ENCODE measurements at regions not wholly inside any gene's neighbourhood (a gene's known extent, or its start where the extent isn't known, plus 50 kb on each side); places are given as distances from the start of the nearest gene placed in this dataset.

DNA sequence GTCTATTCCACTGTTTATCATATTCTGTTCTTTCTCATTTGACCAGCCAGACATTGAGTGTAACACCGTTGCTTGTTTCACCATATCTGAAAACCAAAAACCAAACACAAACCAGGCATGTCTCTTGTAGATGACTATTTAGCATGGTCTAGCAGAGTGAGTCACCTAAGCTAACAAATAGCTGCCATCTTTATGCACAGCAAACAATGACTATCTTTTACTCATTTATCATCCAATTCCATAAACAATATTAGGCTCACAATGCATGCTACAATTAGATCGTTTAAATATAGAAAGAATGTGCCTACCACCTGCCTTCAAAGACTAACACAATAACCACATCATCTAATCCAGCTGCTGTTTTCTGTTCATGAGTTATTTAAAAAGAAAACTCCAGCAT lies 495.4 kb downstream of the PCDH19 start:
- no peaks in the 10 kb centered on the region for H3K4me1 Mint-ChIP-seq (ENCODE audit: unreplicated experiment)

DNA sequence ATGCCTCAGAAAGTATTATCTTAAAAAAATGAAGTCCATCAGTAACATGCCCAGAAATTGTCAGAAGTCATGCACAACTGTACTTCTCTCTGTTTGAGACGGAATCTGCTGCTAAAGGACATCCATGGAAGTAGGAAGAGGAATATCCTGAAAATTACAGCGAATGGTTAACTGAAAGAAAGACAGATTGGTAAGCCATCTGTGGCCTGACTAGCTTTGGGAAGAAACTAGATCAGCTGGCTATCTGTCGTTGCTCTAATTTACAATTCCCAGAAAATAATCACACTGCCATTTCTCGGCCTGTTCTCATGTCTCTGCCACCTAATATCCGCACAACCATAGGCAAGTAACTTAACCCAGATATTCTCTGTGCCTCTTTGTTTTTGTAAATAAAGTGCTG lies 496.5 kb downstream of the PCDH19 start:
- Mint-ChIP-seq H3K27me3 (ENCODE audit: unreplicated experiment) (no peaks in the 10 kb centered on the region), H3K9me3 (ENCODE audit: unreplicated experiment) (no peaks in the 10 kb centered on the region), H3K27ac (ENCODE audit: unreplicated experiment) (no peak overlapping the region), H3K4me3 (ENCODE audit: unreplicated experiment) (no peak overlapping the region), H3K4me1 (ENCODE audit: unreplicated experiment) (no peaks in the 10 kb centered on the region), H3K36me3 (ENCODE audit: low read depth, unreplicated experiment) (no peaks in the 10 kb centered on the region)
- no peak for DNase-seq (ENCODE audit: low spot score)
- TF ChIP-seq, protein P1, sequence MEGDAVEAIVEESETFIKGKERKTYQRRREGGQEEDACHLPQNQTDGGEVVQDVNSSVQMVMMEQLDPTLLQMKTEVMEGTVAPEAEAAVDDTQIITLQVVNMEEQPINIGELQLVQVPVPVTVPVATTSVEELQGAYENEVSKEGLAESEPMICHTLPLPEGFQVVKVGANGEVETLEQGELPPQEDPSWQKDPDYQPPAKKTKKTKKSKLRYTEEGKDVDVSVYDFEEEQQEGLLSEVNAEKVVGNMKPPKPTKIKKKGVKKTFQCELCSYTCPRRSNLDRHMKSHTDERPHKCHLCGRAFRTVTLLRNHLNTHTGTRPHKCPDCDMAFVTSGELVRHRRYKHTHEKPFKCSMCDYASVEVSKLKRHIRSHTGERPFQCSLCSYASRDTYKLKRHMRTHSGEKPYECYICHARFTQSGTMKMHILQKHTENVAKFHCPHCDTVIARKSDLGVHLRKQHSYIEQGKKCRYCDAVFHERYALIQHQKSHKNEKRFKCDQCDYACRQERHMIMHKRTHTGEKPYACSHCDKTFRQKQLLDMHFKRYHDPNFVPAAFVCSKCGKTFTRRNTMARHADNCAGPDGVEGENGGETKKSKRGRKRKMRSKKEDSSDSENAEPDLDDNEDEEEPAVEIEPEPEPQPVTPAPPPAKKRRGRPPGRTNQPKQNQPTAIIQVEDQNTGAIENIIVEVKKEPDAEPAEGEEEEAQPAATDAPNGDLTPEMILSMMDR (IDR thresholded peaks at IDR 0.05; ENCODE audit: unreplicated experiment), result no peak

More for the DNA sequence above, 495.4 kb downstream of the PCDH19 start:
- H3K4me3 Mint-ChIP-seq (ENCODE audit: unreplicated experiment), result no peak overlapping the region
- H3K27ac Mint-ChIP-seq (ENCODE audit: unreplicated experiment), result no peak overlapping the region
- TF ChIP-seq, protein P1 (IDR thresholded peaks at IDR 0.05; ENCODE audit: unreplicated experiment), result no peak
- H3K27me3 Mint-ChIP-seq (ENCODE audit: unreplicated experiment), result no peaks in the 10 kb centered on the region
- no peaks in the 10 kb centered on the region for H3K9me3 Mint-ChIP-seq (ENCODE audit: unreplicated experiment)
- no peaks in the 10 kb centered on the region for H3K36me3 Mint-ChIP-seq (ENCODE audit: low read depth, unreplicated experiment)
- no peak for DNase-seq (ENCODE audit: low spot score)

DNA sequence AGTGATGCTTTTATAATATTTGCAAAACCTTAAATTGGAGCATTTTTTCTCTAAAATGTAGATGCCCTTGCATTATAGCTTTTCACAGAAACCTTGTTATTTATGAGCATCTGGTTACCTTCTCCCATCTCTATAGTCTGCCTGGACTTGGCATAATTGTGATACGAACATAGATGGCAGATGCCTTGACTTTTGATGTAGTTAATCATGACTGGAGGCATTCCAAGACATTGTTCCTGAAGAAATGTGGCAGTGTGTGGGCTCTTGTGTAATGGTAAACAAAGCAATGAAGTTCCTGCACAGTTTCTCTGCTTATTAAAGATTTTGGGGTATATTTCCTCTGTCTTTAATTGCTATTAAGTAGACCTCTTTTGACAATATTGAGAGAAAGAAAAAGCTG lies 500.1 kb downstream of the PCDH19 start:
- H3K27me3 Mint-ChIP-seq (ENCODE audit: unreplicated experiment), result no peaks in the 10 kb centered on the region
- DNase-seq (ENCODE audit: low spot score), result no peak
- no peaks in the 10 kb centered on the region for H3K9me3 Mint-ChIP-seq (ENCODE audit: unreplicated experiment)
- TF ChIP-seq, protein P1 (IDR thresholded peaks at IDR 0.05; ENCODE audit: unreplicated experiment), result no peak
- H3K27ac Mint-ChIP-seq (ENCODE audit: unreplicated experiment), result no peak overlapping the region
- no peak overlapping the region for H3K4me3 Mint-ChIP-seq (ENCODE audit: unreplicated experiment)
- no peaks in the 10 kb centered on the region for H3K4me1 Mint-ChIP-seq (ENCODE audit: unreplicated experiment)
- H3K36me3 Mint-ChIP-seq (ENCODE audit: low read depth, unreplicated experiment), result no peaks in the 10 kb centered on the region

DNA sequence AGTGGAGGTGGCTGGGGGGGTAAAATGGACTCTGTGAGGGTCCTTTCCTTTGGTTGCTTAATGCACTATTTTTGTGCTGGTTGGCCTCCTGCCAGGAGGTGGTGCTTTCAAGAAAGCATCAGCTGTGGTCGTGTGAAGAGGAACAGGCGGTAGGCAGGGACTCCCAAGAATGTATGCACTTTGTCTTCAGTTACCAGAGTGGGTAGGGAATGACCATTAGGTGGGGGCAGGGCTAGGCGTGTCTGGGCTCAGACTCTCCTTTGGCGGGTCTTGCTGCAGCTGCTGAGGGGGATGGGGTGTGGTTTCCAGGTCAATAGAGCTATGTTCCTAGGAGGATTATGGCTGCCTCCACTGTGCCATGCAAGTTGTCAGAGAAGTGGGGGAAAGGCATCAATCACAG lies 509.0 kb downstream of the PCDH19 start:
- H3K4me3 Mint-ChIP-seq (ENCODE audit: unreplicated experiment), result no peak overlapping the region
- H3K27ac Mint-ChIP-seq (ENCODE audit: unreplicated experiment), result no peak overlapping the region
- TF ChIP-seq, protein P1 (IDR thresholded peaks at IDR 0.05; ENCODE audit: unreplicated experiment), result no peak
- H3K27me3 Mint-ChIP-seq (ENCODE audit: unreplicated experiment), result no peaks in the 10 kb centered on the region
- DNase-seq (ENCODE audit: low spot score), result no peak
- no peaks in the 10 kb centered on the region for H3K4me1 Mint-ChIP-seq (ENCODE audit: unreplicated experiment)
- H3K9me3 Mint-ChIP-seq (ENCODE audit: unreplicated experiment), result no peaks in the 10 kb centered on the region
- no peaks in the 10 kb centered on the region for H3K36me3 Mint-ChIP-seq (ENCODE audit: low read depth, unreplicated experiment)

DNA sequence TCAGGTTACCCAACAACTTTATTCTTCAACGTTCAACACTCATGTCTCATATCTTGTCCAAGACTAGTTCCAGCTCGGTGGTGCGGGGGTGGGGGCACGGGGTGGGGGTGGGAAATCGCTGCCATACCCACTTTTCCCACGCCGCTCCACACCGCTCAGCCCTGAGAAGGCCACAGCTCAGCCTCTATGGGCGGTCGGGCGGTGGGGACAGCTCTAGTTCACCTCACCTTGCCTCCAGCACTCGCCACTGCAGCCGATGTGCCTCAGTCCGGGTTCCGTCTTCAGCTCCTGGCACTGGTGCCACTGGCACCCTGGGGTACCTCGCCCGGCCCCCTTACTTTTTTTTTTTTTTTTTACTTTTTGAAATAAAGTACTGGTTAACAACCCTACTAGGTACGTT lies 522.2 kb downstream of the PCDH19 start:
- Mint-ChIP-seq H3K27ac (ENCODE audit: unreplicated experiment) (no peak overlapping the region), H3K4me1 (ENCODE audit: unreplicated experiment) (no peaks in the 10 kb centered on the region), H3K9me3 (ENCODE audit: unreplicated experiment) (no peaks in the 10 kb centered on the region), H3K27me3 (ENCODE audit: unreplicated experiment) (peaks cover 1% of the 10 kb centered on the region), H3K4me3 (ENCODE audit: unreplicated experiment) (no peak overlapping the region), H3K36me3 (ENCODE audit: low read depth, unreplicated experiment) (no peaks in the 10 kb centered on the region)
- TF ChIP-seq, protein P1 (IDR thresholded peaks at IDR 0.05; ENCODE audit: unreplicated experiment), result no peak
- no peak for DNase-seq (ENCODE audit: low spot score)

Measured in endothelial cell (in vitro differentiated cells).